ENCODE measurements at regions not wholly inside any gene's neighbourhood (a gene's known extent, or its start where the extent isn't known, plus 50 kb on each side); places are given as distances from the start of the nearest gene placed in this dataset.
"Not testable (repeated sequence)": the region's sequence is repeated elsewhere in the genome, so short reads cannot be mapped to it uniquely, and the experiment has no call there.

- DNase-seq (no peak), ATAC-seq (no peak)
- intact Hi-C loops (cut with DNase I): loop anchor here in 1 of 10 donors (10.0 kb wide), 1 partner anchor 56 kb away; no protein-coding TSS in a partner anchor
- peaks cover 0 to 2% (median 0%) of the 10 kb centered on the region in 9 donors for H3K27me3 ChIP-seq
- no peak overlapping the region for H3K27ac ChIP-seq
- H3K4me3 ChIP-seq: no peak overlapping the region
- H3K4me1 ChIP-seq: no peaks in the 10 kb centered on the region
- no peak for TF ChIP-seq CTCF (IDR thresholded peaks at IDR 0.05)
- no peak for TF ChIP-seq POLR2A (IDR thresholded peaks at IDR 0.05)
- no peaks in the 10 kb centered on the region for H3K36me3 ChIP-seq
- H3K9me3 ChIP-seq: no peaks in the 10 kb centered on the region
These were observed 555.5 kb downstream of the PIK3C3 start for GRCh38 chr18:42510540-42510939.

GRCh38 chr18:42513441-42513840 is 558.4 kb downstream of the PIK3C3 start:
- peaks cover 0 to 2% (median 0%) of the 10 kb centered on the region in 9 donors for H3K27me3 ChIP-seq
- DNase-seq (no peak), ATAC-seq (no peak)
- intact Hi-C loops (cut with DNase I): loop anchor here in 1 of 10 donors (10.0 kb wide), 1 partner anchor 59 kb away; no protein-coding TSS in a partner anchor
- no peak overlapping the region for H3K4me3 ChIP-seq
- no peak for TF ChIP-seq POLR2A (IDR thresholded peaks at IDR 0.05)
- TF ChIP-seq CTCF (IDR thresholded peaks at IDR 0.05): no peak
- H3K4me1 ChIP-seq: no peaks in the 10 kb centered on the region
- no peak overlapping the region for H3K27ac ChIP-seq
- 87 to 91% (median 89%) methylated on average over 1 of the region's 1 CpG for WGBS, 4 donors
- H3K36me3 ChIP-seq: no peaks in the 10 kb centered on the region
- H3K9me3 ChIP-seq: no peaks in the 10 kb centered on the region

GRCh38 chr18:42514512-42514911 is 559.5 kb downstream of the PIK3C3 start:
- no peak for DNase-seq
- no peak overlapping the region for H3K27ac ChIP-seq
- no peaks in the 10 kb centered on the region for H3K36me3 ChIP-seq
- H3K4me1 ChIP-seq: no peaks in the 10 kb centered on the region
- no peak for ATAC-seq
- intact Hi-C loops (cut with DNase I): loop anchor here in 1 of 10 donors (10.0 kb wide), 1 partner anchor 60 kb away; no protein-coding TSS in a partner anchor
- no peak overlapping the region for H3K4me3 ChIP-seq
- no peaks in the 10 kb centered on the region for H3K9me3 ChIP-seq
- WGBS, 4 donors: 64 to 91% (median 87%) methylated on average over 3 of the region's 3 CpGs
- TF ChIP-seq CTCF (IDR thresholded peaks at IDR 0.05) (no peak), POLR2A (IDR thresholded peaks at IDR 0.05) (no peak)
- no peaks in the 10 kb centered on the region for H3K27me3 ChIP-seq

GRCh38 chr18:42517896-42518295 is 562.9 kb downstream of the PIK3C3 start:
- ATAC-seq (no peak), DNase-seq (no peak)
- intact Hi-C loops (cut with DNase I): loop anchor here in 1 of 10 donors (10.0 kb wide), 1 partner anchor 63 kb away; no protein-coding TSS in a partner anchor
- no peaks in the 10 kb centered on the region for H3K4me1 ChIP-seq
- no peak overlapping the region for H3K4me3 ChIP-seq
- no peak overlapping the region for H3K27ac ChIP-seq
- no peaks in the 10 kb centered on the region for H3K9me3 ChIP-seq
- H3K36me3 ChIP-seq: no peaks in the 10 kb centered on the region
- H3K27me3 ChIP-seq: no peaks in the 10 kb centered on the region
- no peak for TF ChIP-seq CTCF (IDR thresholded peaks at IDR 0.05)
- TF ChIP-seq POLR2A (IDR thresholded peaks at IDR 0.05): no peak

- WGBS, 4 donors: 67 to 93% (median 69%) methylated on average over 2 of the region's 2 CpGs
- not testable (repeated sequence) for H3K27me3 ChIP-seq, H3K36me3 ChIP-seq, H3K9me3 ChIP-seq, DNase-seq, ATAC-seq, H3K4me1 ChIP-seq, H3K4me3 ChIP-seq, H3K27ac ChIP-seq
- intact Hi-C loops (cut with DNase I): loop anchor here in 1 of 10 donors (10.0 kb wide), 1 partner anchor 64 kb away; no protein-coding TSS in a partner anchor
These were observed 563.3 kb downstream of the PIK3C3 start for GRCh38 chr18:42518331-42518730.

Measured in heart left ventricle (tissue), 16 donors.